Stomach (tissue), 8 donors: ENCODE measurements at regions not wholly inside any gene's neighbourhood (a gene's known extent, or its start where the extent isn't known, plus 50 kb on each side); places are given as distances from the start of the nearest gene placed in this dataset.

Experiments
- DNase-seq, 2 donors: peaks; one replicate each; pipeline versions ENCODE4 v3.0.0 to v3.0.0-alpha.2; 2013 to 2019
- H3K27ac ChIP-seq, 5 donors: fragments of 200-600 bp in 4 of 5; sonication (generic) in 4 of 5; one replicate each; pipeline ENCODE4 v1.5.1; 2013 to 2019; ENCODE audit warnings: mild to moderate bottlenecking in 1 of 5, moderate library complexity in 1 of 5
- H3K27me3 ChIP-seq, 3 donors: fragments of 200-600 bp; sonication (generic); one replicate each; pipeline ENCODE4 v1.5.1; 2017 to 2019; ENCODE audit warnings: mixed run types in 1 of 3
- H3K36me3 ChIP-seq, 4 donors: fragments of 200-600 bp; sonication (generic); 1 replicate in 3 of 4; 2 replicates in 1 of 4; pipeline ENCODE4 v1.5.1; 2016 to 2019
- H3K4me1 ChIP-seq, 4 donors: fragments of 200-600 bp; sonication (generic); one replicate each; pipeline ENCODE4 v1.5.1; 2016 to 2019
- H3K4me3 ChIP-seq, 4 donors: fragments of 200-600 bp; sonication (generic) in 3 of 4; one replicate each; pipeline ENCODE4 v1.5.1; 2016 to 2019; ENCODE audit warnings: mild to moderate bottlenecking in 1 of 4
- H3K9me3 ChIP-seq, 4 donors: fragments of 200-600 bp; sonication (generic); one replicate each; pipeline ENCODE4 v1.5.1; 2016 to 2019
- CTCF ChIP-seq, 7 experiments: fragments of 450-650 bp in 4 of 7; fragments of 200-600 bp in 3 of 7; sonication (generic) in 3 of 7; IDR thresholded peaks; one replicate each; pipeline ENCODE4 v1.5.1; 2016 to 2019; ENCODE audit warnings: antibody characterized with exemption in 7 of 7, control low read depth in 2 of 7, mild to moderate bottlenecking in 1 of 7
- EP300 ChIP-seq: sonication (generic); formaldehyde crosslinking; IDR thresholded peaks from one replicate; pipeline ENCODE4 v1.6.1; 2017; ENCODE audit warnings: antibody characterized with exemption
- POLR2A ChIP-seq, 4 donors: fragments of 450-650 bp; IDR thresholded peaks; one replicate each; pipeline ENCODE4 v1.6.1; 2016; ENCODE audit warnings: antibody characterized with exemption in 4 of 4, control low read depth in 2 of 4, mild to moderate bottlenecking in 1 of 4, moderate library complexity in 1 of 4
- POLR2AphosphoS5 ChIP-seq, 3 donors: sonication (generic); formaldehyde crosslinking; IDR thresholded peaks; one replicate each; pipeline ENCODE4 v1.6.1; 2016; ENCODE audit warnings: antibody characterized with exemption in 3 of 3
- WGBS, 5 donors: extraction: QIAGEN DNeasy Blood & Tissue Kit in 3 of 5; methylation state at CpG; one replicate each; pipeline versions ENCODE4 v1.1.5 to v1.1.7; 2013 to 2018; 5-methylcytosine and 5-hydroxymethylcytosine counted together
- intact Hi-C: fragments of 100-400 bp; cut with DNase I; formaldehyde crosslinking; loops from one replicate; pipeline ENCODE4 v1.15.1; 2023; ENCODE audit warnings: low total_unique reads
- donor health status: healthy with polysubstance abuse.
- donor health status: Bipolar disorder and iron deficiency.
- donor health status: healthy.

GRCh38 chr2:128396946-128397345 lies 78.3 kb upstream of the HS6ST1 start:
- 76 to 86% (median 80%) methylated on average over 2 of the region's 2 CpGs for WGBS, 5 donors
- Histone ChIP-seq H3K27ac (no peak overlapping the region), H3K27me3 (no peaks in the 10 kb centered on the region), H3K36me3 (no peaks in the 10 kb centered on the region), H3K4me3 (no peak overlapping the region), H3K4me1 (peaks cover 0 to 5% (median 0%) of the 10 kb centered on the region in 4 donors), H3K9me3 (no peaks in the 10 kb centered on the region)
- intact Hi-C loops = no loop called here
- no peak for DNase-seq
- TF ChIP-seq POLR2AphosphoS5 (IDR thresholded peaks at IDR 0.05) (no peak), CTCF (IDR thresholded peaks at IDR 0.05) (no peak), EP300 (no peak), POLR2A (IDR thresholded peaks at IDR 0.05) (no peak)

GRCh38 chr2:128399256-128399655 lies 80.6 kb upstream of the HS6ST1 start:
- H3K27ac ChIP-seq = no peak overlapping the region
- no peak for DNase-seq
- intact Hi-C loops = no loop called here
- no peaks in the 10 kb centered on the region for H3K36me3 ChIP-seq
- TF ChIP-seq CTCF (IDR thresholded peaks at IDR 0.05) (no peak), POLR2A (IDR thresholded peaks at IDR 0.05) (no peak), POLR2AphosphoS5 (IDR thresholded peaks at IDR 0.05) (no peak), EP300 (no peak)
- WGBS, 5 donors = 77 to 83% (median 82%) methylated on average over 2 of the region's 2 CpGs
- H3K9me3 ChIP-seq = no peaks in the 10 kb centered on the region
- H3K27me3 ChIP-seq = no peaks in the 10 kb centered on the region
- peaks cover 0 to 4% (median 0%) of the 10 kb centered on the region in 4 donors for H3K4me1 ChIP-seq
- no peak overlapping the region for H3K4me3 ChIP-seq

GRCh38 chr2:128399690-128400291 lies 81.1 kb upstream of the HS6ST1 start:
- Histone ChIP-seq H3K27ac (no peak overlapping the region), H3K36me3 (no peaks in the 10 kb centered on the region), H3K4me1 (no peaks in the 10 kb centered on the region), H3K4me3 (no peak overlapping the region), H3K27me3 (no peaks in the 10 kb centered on the region), H3K9me3 (no peaks in the 10 kb centered on the region)
- intact Hi-C loops = no loop called here
- 41 to 60% (median 49%) methylated on average over 5 of the region's 5 CpGs for WGBS, 5 donors
- no peak for DNase-seq
- no peak for TF ChIP-seq POLR2A (IDR thresholded peaks at IDR 0.05)
- no peak for TF ChIP-seq POLR2AphosphoS5 (IDR thresholded peaks at IDR 0.05)
- no peak for TF ChIP-seq EP300
- TF ChIP-seq CTCF (IDR thresholded peaks at IDR 0.05) = no peak

- H3K4me1 ChIP-seq = no peaks in the 10 kb centered on the region
- intact Hi-C loops = no loop called here
These were observed 83.0 kb upstream of the HS6ST1 start for GRCh38 chr2:128401680-128402079.

More at GRCh38 chr2:128401680-128402079, 83.0 kb upstream of the HS6ST1 start:
- H3K27me3 ChIP-seq = no peaks in the 10 kb centered on the region
- WGBS, 5 donors = 91 to 98% (median 95%) methylated on average over 8 of the region's 8 CpGs
- no peak for TF ChIP-seq EP300
- TF ChIP-seq CTCF (IDR thresholded peaks at IDR 0.05) = no peak
- no peak for TF ChIP-seq POLR2A (IDR thresholded peaks at IDR 0.05)
- TF ChIP-seq POLR2AphosphoS5 (IDR thresholded peaks at IDR 0.05) = no peak
- H3K4me3 ChIP-seq = no peak overlapping the region
- DNase-seq = peak in 1 of 2 donors; percentile 24
- H3K36me3 ChIP-seq = no peaks in the 10 kb centered on the region
- no peak overlapping the region for H3K27ac ChIP-seq
- H3K9me3 ChIP-seq = no peaks in the 10 kb centered on the region
